Nephron progenitor cell (in vitro differentiated cells): ENCODE measurements at regions not wholly inside any gene's neighbourhood (a gene's known extent, or its start where the extent isn't known, plus 50 kb on each side); places are given as distances from the start of the nearest gene placed in this dataset.

Source experiments
- DNase-seq: peaks from one replicate; pipeline ENCODE4 v3.0.0; 2021
- H3K27ac Mint-ChIP-seq: 2 replicates; pipeline ENCODE4 v1.8.0; 2021; ENCODE audit warnings: mild to moderate bottlenecking, moderate library complexity, mixed read lengths
- H3K27me3 Mint-ChIP-seq: 2 replicates; pipeline ENCODE4 v1.8.0; 2021; ENCODE audit warnings: mild to moderate bottlenecking, low read depth, mixed read lengths; ENCODE audit not compliant: poor library complexity
- H3K36me3 Mint-ChIP-seq: 2 replicates; pipeline ENCODE4 v1.8.0; 2021; ENCODE audit warnings: low read depth, mixed read lengths
- H3K4me1 Mint-ChIP-seq: 2 replicates; pipeline ENCODE4 v1.8.0; 2021; ENCODE audit warnings: mixed read lengths
- H3K4me3 Mint-ChIP-seq: 2 replicates; pipeline ENCODE4 v1.8.0; 2021; ENCODE audit warnings: mild to moderate bottlenecking, moderate library complexity, mixed read lengths
- H3K9me3 Mint-ChIP-seq: 2 replicates; pipeline ENCODE4 v1.8.0; 2021; ENCODE audit warnings: mild to moderate bottlenecking, moderate library complexity, mixed read lengths
- TF ChIP-seq, protein P1 (sequence below): fragments of 200-600 bp; sonication (generic); IDR thresholded peaks from 2 replicates; pipeline ENCODE4 v1.5.0; 2021; ENCODE audit warnings: antibody characterized with exemption

DNA sequence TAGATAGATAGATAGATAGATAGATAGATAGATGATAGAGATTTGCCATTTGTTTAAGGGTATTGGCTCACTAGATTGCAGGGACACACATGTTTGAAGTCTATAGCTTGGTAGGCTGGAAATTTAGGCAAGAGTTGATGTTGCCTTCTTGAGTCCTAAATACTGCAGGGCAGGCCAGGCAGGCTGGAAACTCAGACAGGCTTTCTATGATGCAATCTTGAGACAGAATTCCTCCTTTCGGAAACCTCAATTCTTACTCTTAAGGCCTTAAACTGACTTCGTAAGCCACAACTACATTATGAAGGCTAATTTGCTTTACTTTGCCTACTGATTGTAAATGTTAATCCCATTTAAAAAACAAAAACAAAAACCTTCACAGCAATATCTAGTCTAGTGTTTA, 322.9 kb upstream of the AKR1E2 start:
- Mint-ChIP-seq H3K4me1 (peaks cover 18% of the 10 kb centered on the region), H3K4me3 (no peak overlapping the region), H3K36me3 (no peaks in the 10 kb centered on the region), H3K27me3 (peaks cover 4% of the 10 kb centered on the region), H3K27ac (no peak overlapping the region), H3K9me3 (no peaks in the 10 kb centered on the region)
- no peak for DNase-seq
- TF ChIP-seq, protein P1, sequence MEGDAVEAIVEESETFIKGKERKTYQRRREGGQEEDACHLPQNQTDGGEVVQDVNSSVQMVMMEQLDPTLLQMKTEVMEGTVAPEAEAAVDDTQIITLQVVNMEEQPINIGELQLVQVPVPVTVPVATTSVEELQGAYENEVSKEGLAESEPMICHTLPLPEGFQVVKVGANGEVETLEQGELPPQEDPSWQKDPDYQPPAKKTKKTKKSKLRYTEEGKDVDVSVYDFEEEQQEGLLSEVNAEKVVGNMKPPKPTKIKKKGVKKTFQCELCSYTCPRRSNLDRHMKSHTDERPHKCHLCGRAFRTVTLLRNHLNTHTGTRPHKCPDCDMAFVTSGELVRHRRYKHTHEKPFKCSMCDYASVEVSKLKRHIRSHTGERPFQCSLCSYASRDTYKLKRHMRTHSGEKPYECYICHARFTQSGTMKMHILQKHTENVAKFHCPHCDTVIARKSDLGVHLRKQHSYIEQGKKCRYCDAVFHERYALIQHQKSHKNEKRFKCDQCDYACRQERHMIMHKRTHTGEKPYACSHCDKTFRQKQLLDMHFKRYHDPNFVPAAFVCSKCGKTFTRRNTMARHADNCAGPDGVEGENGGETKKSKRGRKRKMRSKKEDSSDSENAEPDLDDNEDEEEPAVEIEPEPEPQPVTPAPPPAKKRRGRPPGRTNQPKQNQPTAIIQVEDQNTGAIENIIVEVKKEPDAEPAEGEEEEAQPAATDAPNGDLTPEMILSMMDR: no peak

DNA sequence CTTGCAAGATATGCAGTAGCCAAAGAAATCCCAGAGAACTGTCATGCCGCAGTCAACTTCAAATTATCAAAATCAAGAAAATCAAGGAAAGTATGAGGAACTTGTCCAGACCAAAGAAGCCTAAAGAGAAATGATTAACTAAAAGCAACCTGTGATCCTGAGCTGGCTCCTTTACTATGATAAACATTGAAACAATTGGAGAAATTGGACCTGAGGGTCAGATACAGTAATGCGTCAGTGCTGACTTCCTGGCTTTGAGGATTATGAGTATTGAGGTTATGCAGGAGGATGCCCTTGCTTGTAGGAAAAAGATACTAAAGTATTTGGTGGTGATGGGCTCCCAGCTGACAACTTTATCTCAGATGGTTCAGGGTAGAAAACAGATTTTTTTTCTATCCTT, 324.7 kb upstream of the AKR1E2 start:
- no peaks in the 10 kb centered on the region for H3K9me3 Mint-ChIP-seq
- no peak overlapping the region for H3K4me3 Mint-ChIP-seq
- H3K27ac Mint-ChIP-seq: no peak overlapping the region
- no peaks in the 10 kb centered on the region for H3K36me3 Mint-ChIP-seq
- no peak for DNase-seq
- TF ChIP-seq, protein P1: no peak
- H3K27me3 Mint-ChIP-seq: no peaks in the 10 kb centered on the region
- peaks cover 18% of the 10 kb centered on the region for H3K4me1 Mint-ChIP-seq

GRCh38 chr10:4498711-4499251, 327.2 kb upstream of the AKR1E2 start:
- H3K4me3 Mint-ChIP-seq: no peak overlapping the region
- H3K27ac Mint-ChIP-seq: no peak overlapping the region
- H3K4me1 Mint-ChIP-seq: peaks cover 6% of the 10 kb centered on the region
- H3K9me3 Mint-ChIP-seq: no peaks in the 10 kb centered on the region
- no peaks in the 10 kb centered on the region for H3K27me3 Mint-ChIP-seq
- no peaks in the 10 kb centered on the region for H3K36me3 Mint-ChIP-seq
- no peak for DNase-seq
- TF ChIP-seq, protein P1: no peak

GRCh38 chr10:4494551-4494950, 331.5 kb upstream of the AKR1E2 start:
- Mint-ChIP-seq H3K27me3 (no peaks in the 10 kb centered on the region), H3K4me3 (no peak overlapping the region), H3K4me1 (peaks cover under 1% of the 10 kb centered on the region), H3K9me3 (peaks cover 5% of the 10 kb centered on the region), H3K36me3 (no peaks in the 10 kb centered on the region), H3K27ac (no peak overlapping the region)
- DNase-seq: no peak
- TF ChIP-seq, protein P1: no peak

GRCh38 chr10:4492202-4492601, 333.8 kb upstream of the AKR1E2 start:
- H3K27me3 Mint-ChIP-seq: no peaks in the 10 kb centered on the region
- no peak for DNase-seq
- H3K36me3 Mint-ChIP-seq: no peaks in the 10 kb centered on the region
- H3K4me1 Mint-ChIP-seq: no peaks in the 10 kb centered on the region
- H3K4me3 Mint-ChIP-seq: no peak overlapping the region
- no peak overlapping the region for H3K27ac Mint-ChIP-seq
- TF ChIP-seq, protein P1: no peak
- H3K9me3 Mint-ChIP-seq: peaks cover 5% of the 10 kb centered on the region

- Mint-ChIP-seq H3K36me3 (no peaks in the 10 kb centered on the region), H3K4me3 (no peak overlapping the region), H3K27ac (no peak overlapping the region), H3K9me3 (peaks cover 5% of the 10 kb centered on the region), H3K4me1 (no peaks in the 10 kb centered on the region), H3K27me3 (no peaks in the 10 kb centered on the region)
- TF ChIP-seq, protein P1: no peak
- DNase-seq: no peak
These were observed 337.1 kb upstream of the AKR1E2 start for GRCh38 chr10:4488904-4489303.
